Gastrocnemius medialis (tissue), 4 donors: ENCODE measurements at regions not wholly inside any gene's neighbourhood (a gene's known extent, or its start where the extent isn't known, plus 50 kb on each side); places are given as distances from the start of the nearest gene placed in this dataset.

ENCODE experiments used
- ATAC-seq, 2 donors: fragments of 150-250 bp; one replicate each; pipeline ENCODE4 v1.9.1; 2016
- DNase-seq, 2 donors: peaks; one replicate each; pipeline ENCODE4 v3.0.0-alpha.2; 2019
- H3K27ac ChIP-seq, 4 donors: fragments of 200-600 bp; sonication (generic); 1 replicate in 1 of 4; 2 replicates in 3 of 4; pipeline ENCODE4 v1.5.1; 2016 to 2018; ENCODE audit warnings: mild to moderate bottlenecking in 2 of 4, moderate library complexity in 1 of 4
- H3K27me3 ChIP-seq, 3 donors: fragments of 200-600 bp; sonication (generic) in 2 of 3; 1 replicate in 1 of 3; 2 replicates in 2 of 3; pipeline versions ENCODE4 v1.5.1 to v1.6.0; 2016 to 2019; ENCODE audit warnings: mild to moderate bottlenecking in 1 of 3, moderate library complexity in 1 of 3
- H3K36me3 ChIP-seq, 2 donors: fragments of 200-600 bp; sonication (generic) in 1 of 2; one replicate each; pipeline ENCODE4 v1.5.1; 2017 to 2018
- H3K4me1 ChIP-seq, 2 donors: fragments of 200-600 bp; sonication (generic) in 1 of 2; one replicate each; pipeline ENCODE4 v1.5.1; 2016 to 2017; ENCODE audit warnings: mild to moderate bottlenecking in 2 of 2
- H3K4me3 ChIP-seq, 4 donors: fragments of 200-600 bp; sonication (generic) in 3 of 4; 1 replicate in 1 of 4; 2 replicates in 3 of 4; pipeline ENCODE4 v1.5.1; 2016 to 2019; ENCODE audit warnings: mild to moderate bottlenecking in 2 of 4
- H3K9me3 ChIP-seq, 3 donors: fragments of 200-600 bp; sonication (generic) in 2 of 3; 1 replicate in 1 of 3; 2 replicates in 2 of 3; pipeline ENCODE4 v1.5.1; 2016 to 2019
- POLR2A ChIP-seq, 2 donors: fragments of 450-650 bp; IDR thresholded peaks; one replicate each; pipeline ENCODE4 v1.6.1; 2017; ENCODE audit warnings: antibody characterized with exemption in 2 of 2, mild to moderate bottlenecking in 2 of 2, moderate library complexity in 2 of 2
- in situ Hi-C, 4 donors: fragments of 200-750 bp; cut with MboI; loops; one replicate each; pipeline versions ENCODE4 v1.15.0 to v1.8.0; 2017; ENCODE audit warnings: low sequenced_read_pairs in 4 of 4
- intact Hi-C: fragments of 100-400 bp; cut with DNase I; formaldehyde crosslinking; loops from one replicate; pipeline ENCODE4 v1.15.1; 2023; ENCODE audit warnings: low total_unique reads
- TF ChIP-seq, protein P1 (sequence below), 5 experiments: fragments of 450-650 bp in 3 of 5; fragments of 200-600 bp in 2 of 5; sonication (generic) in 2 of 5; IDR thresholded peaks in 4 of 5; conservative IDR thresholded peaks in 1 of 5; 1 replicate in 4 of 5; 2 replicates in 1 of 5; pipeline ENCODE4 v1.5.1; 2016 to 2019; ENCODE audit warnings: antibody characterized with exemption in 5 of 5, mild to moderate bottlenecking in 3 of 5, moderate library complexity in 3 of 5

DNA sequence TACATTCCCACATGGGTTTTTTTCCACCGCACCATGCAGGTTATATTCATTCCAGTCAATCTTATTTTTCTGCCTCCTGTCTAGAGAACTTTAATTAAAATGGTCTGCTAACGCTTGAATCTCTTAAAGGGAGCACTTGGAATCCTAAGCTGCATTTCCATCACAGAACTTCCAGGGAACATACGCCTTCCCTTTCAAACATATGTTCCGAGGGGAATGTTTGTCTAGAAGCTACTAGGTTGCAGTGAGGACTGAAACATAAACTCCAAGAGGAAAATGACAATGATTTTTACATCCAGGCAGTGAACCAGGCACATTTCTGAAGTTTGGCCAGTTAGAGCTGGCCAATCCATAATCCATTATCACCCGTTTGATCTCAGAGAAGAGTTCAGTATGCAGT, 375.5 kb upstream of the NRP1 start:
- Histone ChIP-seq H3K4me1 (peaks cover 0 to 6% of the 10 kb centered on the region in 2 donors), H3K9me3 (no peaks in the 10 kb centered on the region), H3K4me3 (no peak overlapping the region), H3K27me3 (no peaks in the 10 kb centered on the region), H3K27ac (no peak overlapping the region), H3K36me3 (no peaks in the 10 kb centered on the region)
- TF ChIP-seq POLR2A (IDR thresholded peaks at IDR 0.05): no peak
- TF ChIP-seq, protein P1, sequence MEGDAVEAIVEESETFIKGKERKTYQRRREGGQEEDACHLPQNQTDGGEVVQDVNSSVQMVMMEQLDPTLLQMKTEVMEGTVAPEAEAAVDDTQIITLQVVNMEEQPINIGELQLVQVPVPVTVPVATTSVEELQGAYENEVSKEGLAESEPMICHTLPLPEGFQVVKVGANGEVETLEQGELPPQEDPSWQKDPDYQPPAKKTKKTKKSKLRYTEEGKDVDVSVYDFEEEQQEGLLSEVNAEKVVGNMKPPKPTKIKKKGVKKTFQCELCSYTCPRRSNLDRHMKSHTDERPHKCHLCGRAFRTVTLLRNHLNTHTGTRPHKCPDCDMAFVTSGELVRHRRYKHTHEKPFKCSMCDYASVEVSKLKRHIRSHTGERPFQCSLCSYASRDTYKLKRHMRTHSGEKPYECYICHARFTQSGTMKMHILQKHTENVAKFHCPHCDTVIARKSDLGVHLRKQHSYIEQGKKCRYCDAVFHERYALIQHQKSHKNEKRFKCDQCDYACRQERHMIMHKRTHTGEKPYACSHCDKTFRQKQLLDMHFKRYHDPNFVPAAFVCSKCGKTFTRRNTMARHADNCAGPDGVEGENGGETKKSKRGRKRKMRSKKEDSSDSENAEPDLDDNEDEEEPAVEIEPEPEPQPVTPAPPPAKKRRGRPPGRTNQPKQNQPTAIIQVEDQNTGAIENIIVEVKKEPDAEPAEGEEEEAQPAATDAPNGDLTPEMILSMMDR (IDR thresholded peaks at IDR 0.05 in 4 of 5, conservative IDR thresholded peaks at IDR 0.05 in 1 of 5): no peak
- in situ Hi-C loops: no loop called here
- intact Hi-C loops: no loop called here
- DNase-seq: no peak
- no peak for ATAC-seq

DNA sequence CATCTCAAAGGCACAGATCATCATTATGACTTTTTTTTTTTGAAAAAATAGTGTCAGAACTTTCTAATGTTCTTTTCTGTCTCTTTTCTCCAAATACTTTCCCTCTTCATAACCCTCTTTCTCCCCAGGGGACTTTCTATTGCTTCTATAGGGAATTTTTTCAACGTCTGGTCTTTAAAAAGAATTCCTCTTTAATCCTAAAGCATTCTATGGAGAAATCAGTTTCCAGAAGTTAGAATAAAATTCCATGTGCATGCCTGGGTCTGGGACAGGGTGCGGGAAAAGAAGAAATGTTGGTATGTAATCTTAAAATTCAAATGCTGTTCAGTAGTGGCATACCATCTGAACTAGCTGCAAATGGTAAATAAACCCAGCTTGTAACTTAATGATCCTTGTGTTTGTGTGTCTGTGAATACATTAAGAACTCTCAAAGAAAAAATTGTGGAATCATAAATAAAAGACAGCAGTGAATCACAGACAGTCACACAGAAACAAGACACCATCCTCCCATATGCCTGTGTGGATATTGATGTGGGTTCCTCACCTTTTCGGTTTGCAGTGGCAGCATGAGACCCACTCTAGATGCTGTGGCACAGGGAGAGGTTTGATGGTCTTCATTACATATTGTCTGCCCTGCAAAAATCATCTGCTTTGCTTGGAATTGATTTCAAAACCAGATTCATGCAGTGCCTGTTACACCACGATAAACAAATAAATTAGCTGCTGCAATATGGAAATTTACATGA, 374.7 kb upstream of the NRP1 start:
- DNase-seq (no peak), ATAC-seq (no peak)
- Histone ChIP-seq H3K27me3 (no peaks in the 10 kb centered on the region), H3K4me1 (peaks cover 0 to 6% of the 10 kb centered on the region in 2 donors), H3K36me3 (no peaks in the 10 kb centered on the region), H3K4me3 (no peak overlapping the region), H3K9me3 (no peaks in the 10 kb centered on the region), H3K27ac (no peak overlapping the region)
- TF ChIP-seq, protein P1 (IDR thresholded peaks at IDR 0.05 in 4 of 5, conservative IDR thresholded peaks at IDR 0.05 in 1 of 5): no peak
- TF ChIP-seq POLR2A (IDR thresholded peaks at IDR 0.05): no peak
- intact Hi-C loops: no loop called here
- in situ Hi-C loops: no loop called here

DNA sequence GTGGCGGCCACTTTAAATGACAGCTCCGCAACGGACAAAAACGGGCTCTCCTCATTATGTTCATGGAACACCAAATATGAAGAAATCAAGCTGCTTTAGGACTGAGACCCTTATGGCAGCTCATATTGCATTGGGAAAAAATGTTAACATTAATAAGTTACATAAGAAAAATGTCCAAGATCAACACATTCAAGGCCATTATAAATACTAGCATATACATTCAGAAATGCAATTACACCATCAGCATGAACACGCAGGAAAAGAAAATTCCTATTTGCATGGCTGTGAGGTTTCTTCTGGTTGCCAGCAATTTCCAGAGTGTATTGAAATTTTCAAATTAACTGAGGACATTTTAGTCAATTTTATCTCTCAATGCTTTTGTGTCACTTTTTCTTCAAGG, 374.1 kb upstream of the NRP1 start:
- H3K4me1 ChIP-seq: peaks cover 0 to 10% of the 10 kb centered on the region in 2 donors
- DNase-seq: no peak
- intact Hi-C loops: no loop called here

DNA sequence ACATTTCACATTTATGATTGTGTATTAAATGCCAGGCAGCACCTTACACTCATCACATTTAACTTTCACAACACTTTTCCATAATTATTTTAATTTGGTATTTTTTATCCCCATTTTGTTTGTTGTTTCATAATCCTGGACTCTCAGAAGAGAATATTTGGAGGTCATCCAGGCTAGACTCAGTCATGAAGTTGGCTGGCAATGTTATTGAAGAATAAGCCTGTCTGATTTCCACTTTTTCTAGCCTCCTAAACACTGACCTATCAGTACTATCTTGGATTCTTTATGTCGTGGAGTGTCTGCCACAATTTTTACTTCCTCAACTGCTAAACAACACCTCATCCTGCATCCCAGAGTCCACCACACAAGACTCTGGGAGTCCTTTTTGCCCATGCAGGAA, 372.3 kb upstream of the NRP1 start:
- H3K4me1 ChIP-seq: peaks cover 0 to 10% of the 10 kb centered on the region in 2 donors
- no peak for TF ChIP-seq POLR2A (IDR thresholded peaks at IDR 0.05)
- TF ChIP-seq, protein P1 (IDR thresholded peaks at IDR 0.05 in 4 of 5, conservative IDR thresholded peaks at IDR 0.05 in 1 of 5): no peak
- no peaks in the 10 kb centered on the region for H3K9me3 ChIP-seq
- in situ Hi-C loops (no loop called here), intact Hi-C loops (no loop called here)
- H3K27me3 ChIP-seq: no peaks in the 10 kb centered on the region
- peak in 1 of 2 donors; percentile 38 for ATAC-seq
- DNase-seq: no peak
- H3K36me3 ChIP-seq: no peaks in the 10 kb centered on the region
- H3K4me3 ChIP-seq: no peak overlapping the region
- H3K27ac ChIP-seq: no peak overlapping the region

More for the DNA sequence above, 374.1 kb upstream of the NRP1 start:
- in situ Hi-C loops: no loop called here
- TF ChIP-seq, protein P1 (IDR thresholded peaks at IDR 0.05 in 4 of 5, conservative IDR thresholded peaks at IDR 0.05 in 1 of 5): no peak
- TF ChIP-seq POLR2A (IDR thresholded peaks at IDR 0.05): no peak
- Histone ChIP-seq H3K9me3 (no peaks in the 10 kb centered on the region), H3K27me3 (no peaks in the 10 kb centered on the region), H3K27ac (no peak overlapping the region), H3K36me3 (no peaks in the 10 kb centered on the region), H3K4me3 (no peak overlapping the region)
- ATAC-seq: no peak
